ENCODE measurements at regions not wholly inside any gene's neighbourhood (a gene's known extent, or its start where the extent isn't known, plus 50 kb on each side); places are given as distances from the start of the nearest gene placed in this dataset.

- ATAC-seq (ENCODE audit: low read depth) (no peak), DNase-seq (ENCODE audit: low spot score) (no peak)
- no peak for TF ChIP-seq CTCF (IDR thresholded peaks at IDR 0.05; ENCODE audit: poor library complexity, severe bottlenecking)
- Histone ChIP-seq H3K4me1 (ENCODE audit: insufficient read depth, poor library complexity, severe bottlenecking) (peaks cover 12% of the 10 kb centered on the region), H3K27ac (ENCODE audit: poor library complexity, severe bottlenecking) (no peak overlapping the region), H3K9me3 (ENCODE audit: severe bottlenecking) (no peaks in the 10 kb centered on the region), H3K36me3 (ENCODE audit: low read depth) (no peaks in the 10 kb centered on the region), H3K27me3 (ENCODE audit: insufficient read depth, poor library complexity, severe bottlenecking) (no peaks in the 10 kb centered on the region), H3K4me3 (ENCODE audit: severe bottlenecking) (no peak overlapping the region)
These were observed 301.4 kb upstream of the STXBP5 start for GRCh38 chr6:146902846-146903245.

GRCh38 chr6:146903451-146903850 lies 300.8 kb upstream of the STXBP5 start:
- H3K4me1 ChIP-seq (ENCODE audit: insufficient read depth, poor library complexity, severe bottlenecking), result peaks cover 12% of the 10 kb centered on the region
- DNase-seq (ENCODE audit: low spot score) (no peak), ATAC-seq (ENCODE audit: low read depth) (no peak)
- no peaks in the 10 kb centered on the region for H3K36me3 ChIP-seq (ENCODE audit: low read depth)
- H3K27ac ChIP-seq (ENCODE audit: poor library complexity, severe bottlenecking), result no peak overlapping the region
- TF ChIP-seq CTCF (IDR thresholded peaks at IDR 0.05; ENCODE audit: poor library complexity, severe bottlenecking), result no peak
- H3K9me3 ChIP-seq (ENCODE audit: severe bottlenecking), result no peaks in the 10 kb centered on the region
- H3K27me3 ChIP-seq (ENCODE audit: insufficient read depth, poor library complexity, severe bottlenecking), result no peaks in the 10 kb centered on the region
- no peak overlapping the region for H3K4me3 ChIP-seq (ENCODE audit: severe bottlenecking)

GRCh38 chr6:146904596-146904995 lies 299.6 kb upstream of the STXBP5 start:
- H3K4me3 ChIP-seq (ENCODE audit: severe bottlenecking), result no peak overlapping the region
- no peaks in the 10 kb centered on the region for H3K9me3 ChIP-seq (ENCODE audit: severe bottlenecking)
- DNase-seq (ENCODE audit: low spot score), result no peak
- peaks cover 12% of the 10 kb centered on the region for H3K4me1 ChIP-seq (ENCODE audit: insufficient read depth, poor library complexity, severe bottlenecking)
- H3K27ac ChIP-seq (ENCODE audit: poor library complexity, severe bottlenecking), result peak overlapping the region; percentile 39
- ATAC-seq (ENCODE audit: low read depth), result no peak
- no peaks in the 10 kb centered on the region for H3K27me3 ChIP-seq (ENCODE audit: insufficient read depth, poor library complexity, severe bottlenecking)
- H3K36me3 ChIP-seq (ENCODE audit: low read depth), result no peaks in the 10 kb centered on the region
- TF ChIP-seq CTCF (IDR thresholded peaks at IDR 0.05; ENCODE audit: poor library complexity, severe bottlenecking), result no peak

- DNase-seq (ENCODE audit: low spot score), result peak; percentile 83
- Histone ChIP-seq H3K27ac (ENCODE audit: poor library complexity, severe bottlenecking) (peak overlapping the region; percentile 39), H3K27me3 (ENCODE audit: insufficient read depth, poor library complexity, severe bottlenecking) (no peaks in the 10 kb centered on the region), H3K9me3 (ENCODE audit: severe bottlenecking) (no peaks in the 10 kb centered on the region), H3K36me3 (ENCODE audit: low read depth) (no peaks in the 10 kb centered on the region), H3K4me3 (ENCODE audit: severe bottlenecking) (no peak overlapping the region), H3K4me1 (ENCODE audit: insufficient read depth, poor library complexity, severe bottlenecking) (peaks cover 12% of the 10 kb centered on the region)
- no peak for TF ChIP-seq CTCF (IDR thresholded peaks at IDR 0.05; ENCODE audit: poor library complexity, severe bottlenecking)
- ATAC-seq (ENCODE audit: low read depth), result peak; percentile 96
These were observed 299.0 kb upstream of the STXBP5 start for GRCh38 chr6:146905181-146905704.

GRCh38 chr6:146908786-146909185 lies 295.4 kb upstream of the STXBP5 start:
- Histone ChIP-seq H3K36me3 (ENCODE audit: low read depth) (no peaks in the 10 kb centered on the region), H3K27me3 (ENCODE audit: insufficient read depth, poor library complexity, severe bottlenecking) (no peaks in the 10 kb centered on the region), H3K9me3 (ENCODE audit: severe bottlenecking) (no peaks in the 10 kb centered on the region), H3K4me3 (ENCODE audit: severe bottlenecking) (no peak overlapping the region), H3K27ac (ENCODE audit: poor library complexity, severe bottlenecking) (no peak overlapping the region), H3K4me1 (ENCODE audit: insufficient read depth, poor library complexity, severe bottlenecking) (peaks cover 31% of the 10 kb centered on the region)
- DNase-seq (ENCODE audit: low spot score) (no peak), ATAC-seq (ENCODE audit: low read depth) (no peak)
- TF ChIP-seq CTCF (IDR thresholded peaks at IDR 0.05; ENCODE audit: poor library complexity, severe bottlenecking), result no peak

Data from RWPE2 (cell line).